Skeletal muscle cell (primary cell): ENCODE measurements at regions not wholly inside any gene's neighbourhood (a gene's known extent, or its start where the extent isn't known, plus 50 kb on each side); places are given as distances from the start of the nearest gene placed in this dataset.
A peak's percentile ranks its signal among the peaks of the same experiment; 100 is the strongest.
"Not testable (repeated sequence)": the region's sequence is repeated elsewhere in the genome, so short reads cannot be mapped to it uniquely, and the experiment has no call there.

Experiments used
- DNase-seq: peaks from one replicate; pipeline ENCODE4 v3.0.0-alpha.2; 2010; ENCODE audit warnings: low read depth
- H3K4me3 ChIP-seq: 2 replicates; pipeline ENCODE4 v1.5.1; 2011; ENCODE audit warnings: low read depth, mild to moderate bottlenecking, control low read depth, low read length, moderate library complexity

DNA sequence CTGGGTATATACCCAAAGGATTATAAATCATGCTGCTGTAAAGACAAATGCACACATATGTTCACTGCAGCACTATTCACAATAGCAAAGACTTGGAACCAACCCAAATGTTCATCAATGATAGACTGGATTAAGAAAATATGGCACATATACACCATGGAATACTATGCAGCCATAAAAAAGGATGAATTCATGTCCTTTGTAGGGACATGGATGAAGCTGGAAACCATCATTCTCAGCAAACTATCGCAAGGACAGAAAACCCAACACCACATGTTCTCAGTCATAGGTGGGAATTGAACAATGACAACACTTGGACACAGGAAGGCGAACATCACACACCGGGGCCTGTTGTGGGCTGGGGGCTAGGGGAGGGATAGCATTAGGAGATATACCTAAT is 406.1 kb downstream of the NFIB start:
- not testable (repeated sequence) for H3K4me3 ChIP-seq, DNase-seq

DNA sequence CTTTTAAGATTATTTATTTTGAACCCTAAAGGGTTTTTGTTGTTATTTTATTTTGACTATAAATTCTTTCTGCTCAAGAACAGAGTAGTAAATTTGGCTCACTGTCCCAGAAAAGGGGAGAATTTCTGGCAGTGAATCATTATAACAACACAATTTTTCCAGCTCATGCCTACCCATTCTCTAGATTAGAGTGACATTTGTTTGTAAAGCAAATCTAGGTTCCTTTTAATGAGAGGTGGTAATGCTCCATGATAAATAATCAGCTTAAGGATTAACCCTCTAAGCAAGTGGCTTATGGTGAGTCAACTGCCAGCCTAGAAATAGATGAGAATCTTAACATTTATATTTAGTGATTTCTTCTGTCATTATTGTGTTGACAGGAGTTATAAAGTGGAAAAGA is 409.2 kb downstream of the NFIB start:
- no peak overlapping the region for H3K4me3 ChIP-seq
- no peak for DNase-seq

DNA sequence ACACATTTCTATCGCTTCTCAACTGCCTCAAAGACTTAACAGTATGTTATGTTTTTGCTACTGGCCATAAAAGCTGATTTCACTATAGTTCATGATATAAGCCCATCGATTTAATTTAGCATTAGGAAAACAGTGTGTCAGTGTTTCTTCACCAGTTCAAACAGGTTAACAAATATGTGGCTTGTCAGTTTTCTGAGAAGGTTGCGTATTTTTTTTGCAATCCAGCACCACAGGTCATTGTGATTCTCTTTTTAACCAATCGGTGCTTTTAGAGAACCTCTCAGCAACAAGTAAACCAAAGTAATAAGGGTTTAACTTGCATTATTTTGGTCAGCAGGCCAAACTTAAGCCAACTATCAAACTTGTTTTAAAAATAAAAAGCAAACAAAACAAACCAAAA is 409.6 kb downstream of the NFIB start:
- no peak overlapping the region for H3K4me3 ChIP-seq
- no peak for DNase-seq

DNA sequence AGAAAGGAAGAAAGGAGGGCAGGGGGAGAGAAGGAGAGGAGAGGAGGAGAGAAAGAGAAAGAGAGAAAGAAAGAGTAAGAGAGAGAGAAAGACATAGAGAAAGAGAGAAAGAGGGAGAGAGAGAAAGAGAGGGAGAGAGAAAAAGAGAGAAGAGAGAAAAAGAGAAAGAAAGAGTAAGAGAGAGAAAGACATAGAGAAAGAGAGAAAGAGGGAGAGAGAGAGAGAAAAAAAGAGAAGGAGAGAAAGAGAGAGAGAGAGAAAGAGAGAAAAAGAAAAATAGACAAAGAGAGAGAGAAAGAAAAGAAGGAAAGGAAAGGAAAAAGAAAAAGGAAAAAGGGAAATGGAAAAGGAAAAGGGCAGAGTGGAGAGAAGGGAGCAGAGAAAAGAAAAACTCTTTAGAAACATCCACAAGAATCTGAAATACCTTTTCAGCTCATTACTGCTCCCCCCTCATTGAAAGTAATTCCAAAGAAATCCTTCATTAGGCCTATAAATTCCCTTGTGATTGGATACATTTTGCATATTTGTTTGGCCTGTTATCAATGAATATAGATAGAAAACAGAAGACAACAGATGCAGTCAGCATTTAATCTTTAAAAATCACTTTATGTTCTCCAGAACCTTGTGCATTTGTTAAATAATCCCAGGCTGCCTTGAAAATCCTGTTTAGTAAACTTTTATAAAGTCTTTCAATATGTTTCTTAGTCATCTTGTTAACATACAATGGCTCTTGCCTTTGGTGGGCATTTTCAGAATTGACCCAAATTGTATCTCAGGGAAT is 411.5 kb downstream of the NFIB start:
- H3K4me3 ChIP-seq = no peak overlapping the region
- no peak for DNase-seq

DNA sequence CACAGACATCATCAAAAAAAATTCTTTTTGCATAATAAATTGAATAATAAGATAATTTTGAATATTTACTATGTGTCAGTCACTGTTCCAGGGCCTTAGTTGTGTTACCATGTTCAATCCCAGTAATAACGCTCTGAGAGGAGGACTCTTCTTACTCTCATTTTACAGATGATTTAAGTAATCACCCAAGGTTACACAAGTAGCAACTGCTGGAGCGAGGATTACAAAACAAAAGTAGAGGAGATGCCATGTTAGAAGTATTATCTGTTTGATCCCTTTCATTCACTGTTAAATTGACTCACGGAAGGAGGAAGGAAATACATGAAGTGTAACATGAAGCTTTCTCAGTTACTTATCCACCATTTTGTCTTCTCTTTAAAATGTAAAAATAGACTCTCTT is 412.8 kb downstream of the NFIB start:
- H3K4me3 ChIP-seq = no peak overlapping the region
- no peak for DNase-seq

DNA sequence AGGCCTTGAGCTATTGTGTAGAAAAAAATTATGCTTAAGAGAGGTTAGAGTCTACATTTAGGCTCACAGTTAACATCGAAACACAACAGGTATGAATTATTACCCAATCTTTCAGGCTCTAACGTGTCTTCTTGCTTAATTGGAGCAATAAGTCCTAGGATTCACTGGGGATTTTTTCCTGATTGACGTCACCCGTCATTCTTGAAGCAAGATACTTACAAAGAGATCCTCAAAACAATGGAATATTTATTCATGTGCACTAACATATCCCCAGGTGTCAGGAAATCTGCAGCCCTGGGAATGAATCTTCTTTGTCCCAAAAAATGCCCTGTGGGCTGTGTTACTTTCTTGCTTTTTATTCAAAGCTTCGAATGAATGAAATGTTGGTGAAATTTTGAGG is 413.5 kb downstream of the NFIB start:
- H3K4me3 ChIP-seq = no peak overlapping the region
- DNase-seq = no peak

DNA sequence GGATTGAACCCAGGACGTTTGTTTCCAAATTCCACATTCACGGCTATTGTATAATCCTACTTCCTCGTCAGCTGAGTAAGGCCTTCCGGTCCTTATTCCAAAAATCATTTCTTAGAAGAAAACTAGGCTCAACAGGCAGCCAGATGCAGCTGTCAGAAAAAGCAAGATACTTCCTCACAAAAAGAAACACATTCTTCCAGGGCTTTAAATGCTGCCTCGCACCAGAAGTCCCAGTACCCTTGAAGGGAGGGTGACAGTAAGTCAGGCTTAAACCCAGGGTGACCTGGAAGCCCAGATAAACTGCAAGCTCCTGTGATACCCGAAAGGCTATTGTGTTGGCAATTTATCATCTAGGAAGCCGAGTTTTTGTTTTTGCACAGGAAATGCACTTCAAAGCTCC is 414.0 kb downstream of the NFIB start:
- no peak overlapping the region for H3K4me3 ChIP-seq
- no peak for DNase-seq

DNA sequence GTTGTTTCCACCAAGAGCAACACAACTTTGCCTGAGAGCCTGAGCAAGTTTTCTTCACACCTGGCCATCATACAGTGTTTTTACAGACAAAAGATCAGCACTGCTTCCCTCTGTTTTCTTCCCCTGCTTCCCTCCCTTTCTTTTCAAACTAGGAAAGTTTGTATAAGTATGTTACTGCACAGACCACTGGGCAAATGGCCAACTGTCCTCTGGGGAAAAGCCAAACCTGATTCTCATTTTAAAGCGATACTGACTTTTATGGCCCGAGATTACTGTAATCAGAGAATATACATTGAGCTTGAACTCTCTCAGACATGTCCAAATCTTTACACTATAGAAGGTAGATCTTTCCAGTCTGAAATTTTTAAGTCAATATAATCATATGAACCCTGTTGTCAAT is 415.0 kb downstream of the NFIB start:
- no peak overlapping the region for H3K4me3 ChIP-seq
- DNase-seq = no peak

DNA sequence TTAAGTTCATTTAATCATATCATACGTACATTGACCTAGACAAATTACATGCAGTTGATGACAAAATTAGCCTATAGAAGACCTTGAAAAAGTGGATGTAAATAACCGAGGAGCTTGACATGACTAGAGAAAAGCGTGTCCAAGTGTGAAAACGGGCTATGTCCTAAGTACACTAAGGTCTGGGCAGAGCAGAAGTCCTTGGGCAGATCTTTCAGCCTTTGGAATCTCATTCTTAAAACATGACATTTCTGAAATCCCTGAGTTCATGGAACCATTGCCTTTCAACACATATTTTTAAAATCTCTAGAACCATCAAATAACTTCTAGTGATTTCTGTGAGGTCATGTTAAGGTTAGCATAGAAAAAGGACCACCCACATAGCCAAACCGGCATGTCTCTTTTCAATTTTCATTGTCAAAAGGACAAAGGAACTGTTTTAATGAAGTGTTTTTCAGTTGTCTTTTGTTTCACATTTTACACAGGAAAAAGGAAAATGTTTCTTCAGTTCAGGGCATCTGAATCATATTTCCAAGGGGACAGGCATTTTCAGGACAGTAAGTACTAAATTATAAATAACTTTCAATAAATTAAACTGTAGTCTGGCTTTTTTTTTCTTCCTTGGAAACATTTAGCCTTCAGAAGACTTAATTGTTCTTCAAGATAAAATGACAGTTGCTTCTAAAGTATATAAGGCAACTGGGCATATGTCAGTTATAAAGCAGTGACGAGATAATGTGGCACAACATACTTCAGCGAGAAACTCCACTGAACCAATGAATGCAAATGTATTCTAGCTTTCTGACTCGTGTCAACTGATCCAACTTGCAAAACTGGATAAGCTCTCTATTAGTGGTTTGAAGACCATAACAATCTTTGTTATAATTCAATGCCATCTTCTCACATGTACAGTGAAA is 416.8 kb downstream of the NFIB start:
- H3K4me3 ChIP-seq = no peak overlapping the region
- no peak for DNase-seq

DNA sequence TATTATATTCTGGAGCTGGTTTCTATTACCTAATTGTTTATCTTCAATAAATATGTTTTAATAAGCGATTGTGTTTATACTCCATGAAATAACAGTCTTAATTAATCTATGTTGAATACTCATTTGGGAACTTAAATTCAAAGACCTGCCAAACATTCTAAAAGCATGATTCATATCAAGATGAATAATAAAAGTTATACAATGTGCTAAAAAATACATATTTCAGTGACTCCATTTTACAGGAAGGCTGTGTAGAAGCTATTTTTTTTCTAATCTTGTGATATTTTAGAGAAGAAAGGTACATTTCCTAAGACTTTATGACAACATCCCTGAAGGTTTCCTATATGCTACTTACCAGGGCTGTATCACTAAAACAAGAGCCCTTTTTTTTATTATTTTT is 417.9 kb downstream of the NFIB start:
- no peak for DNase-seq

DNA sequence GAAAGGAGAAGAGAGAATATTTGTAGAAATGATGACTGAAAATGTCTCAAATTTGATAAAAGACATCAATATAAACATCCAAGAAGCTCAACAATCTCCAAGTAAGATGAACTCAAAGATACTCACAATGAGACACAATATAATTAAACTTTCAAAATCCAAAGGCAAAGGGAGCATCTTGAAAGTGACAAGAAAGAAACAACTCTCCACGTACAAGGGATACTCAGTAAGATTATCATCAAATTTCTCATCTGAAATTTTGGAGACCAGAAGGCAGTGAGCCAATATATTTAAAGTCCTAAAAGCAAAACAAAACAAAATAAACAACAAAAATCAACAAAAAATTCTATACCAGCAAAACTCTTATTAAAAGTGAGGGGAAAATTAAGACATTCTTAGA is 428.7 kb downstream of the NFIB start:
- H3K4me3 ChIP-seq = no peak overlapping the region
- no peak for DNase-seq

More for the DNA sequence above, 417.9 kb downstream of the NFIB start:
- no peak overlapping the region for H3K4me3 ChIP-seq

DNA sequence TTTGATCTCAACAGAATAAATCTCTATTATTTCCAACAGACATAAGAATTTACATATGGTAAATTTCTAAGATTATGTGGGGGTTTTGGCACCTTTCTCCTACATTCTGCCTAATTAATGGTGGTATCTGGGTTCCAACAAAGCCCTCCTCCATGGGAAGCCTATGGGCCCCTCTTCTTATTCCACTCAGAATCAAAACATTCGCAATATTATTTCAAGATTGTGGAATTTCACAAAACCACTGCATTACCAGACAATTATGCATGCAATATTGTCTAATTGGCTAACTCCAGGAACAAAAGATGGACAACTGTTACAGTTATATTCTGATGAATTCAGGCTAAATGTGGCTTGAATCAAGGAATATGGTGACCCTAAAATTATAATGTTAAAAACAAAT is 434.0 kb downstream of the NFIB start:
- no peak overlapping the region for H3K4me3 ChIP-seq

DNA sequence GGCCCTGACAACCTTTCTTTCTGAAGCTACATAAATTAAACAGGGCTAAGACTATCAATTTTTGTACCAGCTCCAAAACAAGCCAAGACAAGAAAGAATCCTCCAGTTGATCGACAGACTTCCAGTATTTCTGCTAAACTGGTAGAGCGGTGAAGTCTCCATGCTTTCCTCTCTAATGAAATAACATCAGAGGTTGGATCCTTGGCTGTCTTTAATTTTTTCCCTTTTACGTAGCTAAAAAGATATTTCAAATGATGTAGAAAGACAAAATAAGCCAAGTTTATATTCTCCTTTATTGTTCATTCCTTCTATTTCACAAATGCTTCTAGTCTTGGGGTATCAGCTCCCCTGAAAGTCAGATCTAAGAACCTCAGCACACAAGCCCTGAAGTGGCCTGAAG is 434.9 kb downstream of the NFIB start:
- no peak for DNase-seq
- H3K4me3 ChIP-seq = no peak overlapping the region

More for the DNA sequence above, 434.0 kb downstream of the NFIB start:
- no peak for DNase-seq

DNA sequence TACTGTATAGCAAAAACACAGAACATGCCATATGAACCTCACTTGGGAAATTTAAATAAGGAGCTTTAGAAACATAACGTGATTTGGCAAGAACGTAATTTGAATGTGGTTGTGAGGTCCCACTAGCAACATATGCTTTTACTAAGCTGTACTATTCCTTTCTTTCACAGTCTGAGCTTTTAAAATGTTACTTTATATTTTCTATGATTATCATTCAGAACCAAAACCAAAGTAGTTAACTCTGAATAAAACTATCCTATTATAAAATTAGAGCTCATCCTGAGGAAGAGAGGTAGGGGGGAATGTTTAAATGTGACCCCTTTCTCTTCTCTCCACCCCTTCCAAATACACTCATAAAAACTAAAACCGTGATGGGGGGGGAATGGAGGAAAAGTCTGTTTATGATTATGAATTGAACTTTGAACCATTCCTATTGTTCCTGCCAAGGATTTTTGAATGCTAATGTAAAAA is 435.7 kb downstream of the NFIB start:
- no peak for DNase-seq
- no peak overlapping the region for H3K4me3 ChIP-seq

DNA sequence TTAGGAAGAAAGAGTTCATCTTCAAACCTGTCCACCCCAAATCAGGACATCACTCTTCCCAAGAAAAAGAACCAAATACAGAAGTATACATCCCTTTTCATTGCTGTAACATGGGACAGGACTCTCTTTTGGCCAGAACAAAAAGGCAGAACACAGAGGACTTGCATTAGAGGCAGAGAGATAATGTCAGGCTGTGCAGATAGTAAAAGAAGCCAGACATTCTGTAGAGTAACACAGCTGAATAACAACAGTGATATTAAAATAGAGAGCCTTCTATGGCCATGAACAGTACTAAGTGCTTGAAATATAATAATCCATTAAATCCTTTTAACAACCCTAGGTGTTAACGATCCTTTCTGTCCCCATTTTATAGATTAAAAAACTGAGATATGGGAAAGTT is 437.2 kb downstream of the NFIB start:
- DNase-seq = no peak
- no peak overlapping the region for H3K4me3 ChIP-seq

DNA sequence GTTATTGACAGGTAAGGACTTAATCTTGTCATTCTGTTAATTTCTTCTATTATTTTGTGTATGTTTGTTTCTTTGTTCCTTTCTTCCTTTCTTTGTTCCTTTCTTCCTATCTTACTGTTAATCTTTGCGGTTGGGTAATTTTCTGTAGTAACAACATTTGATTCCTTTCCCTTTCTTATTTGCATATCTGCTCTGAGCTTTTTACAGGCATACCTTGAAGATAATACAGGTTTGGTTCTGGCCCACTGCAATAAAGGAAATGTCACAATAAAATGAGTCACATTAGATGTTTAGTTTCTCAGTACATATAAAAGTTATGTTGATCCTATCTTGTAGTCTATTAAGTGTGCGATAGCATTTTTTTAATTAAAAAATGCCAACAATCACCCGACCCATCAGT is 440.7 kb downstream of the NFIB start:
- no peak for DNase-seq
- H3K4me3 ChIP-seq = no peak overlapping the region

DNA sequence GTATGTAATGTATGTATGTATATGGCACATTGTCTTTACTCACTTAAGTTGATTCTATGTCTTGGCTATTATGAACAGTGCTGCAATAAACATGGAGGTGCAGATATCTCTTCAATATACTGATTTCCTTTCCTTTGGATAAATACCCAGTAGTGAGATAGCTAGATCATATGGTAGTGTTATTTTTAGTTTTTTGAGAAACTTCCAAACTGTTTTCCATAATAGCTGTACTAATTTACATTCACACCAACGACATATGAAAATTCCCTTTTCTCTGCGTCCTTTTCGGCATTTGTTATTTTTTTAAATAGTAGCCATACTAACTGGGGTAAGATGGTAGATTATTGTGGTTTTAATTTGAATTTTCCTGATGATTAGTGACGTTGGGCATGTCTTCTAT is 445.6 kb downstream of the NFIB start:
- no peak for DNase-seq
- no peak overlapping the region for H3K4me3 ChIP-seq

DNA sequence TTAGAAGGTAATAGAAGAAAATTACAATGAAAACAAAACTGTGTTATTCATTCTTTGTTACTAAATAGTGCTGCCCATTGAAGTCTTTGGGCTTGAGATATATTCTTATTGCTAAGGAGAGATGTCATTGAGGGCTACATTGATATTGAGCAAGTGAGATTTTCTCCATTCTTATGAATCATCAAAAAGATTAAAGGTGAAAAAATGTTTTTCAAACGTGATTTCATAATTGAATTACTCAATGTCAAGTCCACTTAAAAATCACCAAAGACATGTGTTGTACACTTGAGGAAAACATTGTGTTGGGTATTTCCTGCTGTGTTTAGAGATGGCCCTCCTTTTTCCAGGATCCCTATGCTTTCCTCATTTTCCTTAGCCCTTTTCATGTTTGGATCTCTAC is 448.1 kb downstream of the NFIB start:
- no peak overlapping the region for H3K4me3 ChIP-seq
- no peak for DNase-seq

DNA sequence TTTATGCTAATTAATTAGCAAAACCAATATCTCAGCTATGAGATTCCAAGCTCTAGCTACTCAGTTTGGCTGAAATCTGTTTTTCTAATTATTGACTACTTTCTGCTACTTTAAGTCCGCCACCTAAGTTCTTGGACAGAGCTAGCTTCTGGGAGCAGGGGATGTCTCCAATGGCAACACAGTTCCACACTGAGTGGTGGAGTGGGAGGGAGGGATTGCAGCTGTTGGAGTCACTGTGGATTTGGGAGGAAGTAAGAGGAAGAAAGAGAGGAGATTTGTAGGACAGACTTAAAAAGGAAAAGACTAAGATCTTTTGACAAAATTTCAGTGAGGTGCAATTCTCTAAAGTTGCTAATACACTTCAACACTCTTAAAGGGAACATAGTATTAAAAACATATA is 450.8 kb downstream of the NFIB start:
- peak; percentile 33 for DNase-seq
- H3K4me3 ChIP-seq = no peak overlapping the region

DNA sequence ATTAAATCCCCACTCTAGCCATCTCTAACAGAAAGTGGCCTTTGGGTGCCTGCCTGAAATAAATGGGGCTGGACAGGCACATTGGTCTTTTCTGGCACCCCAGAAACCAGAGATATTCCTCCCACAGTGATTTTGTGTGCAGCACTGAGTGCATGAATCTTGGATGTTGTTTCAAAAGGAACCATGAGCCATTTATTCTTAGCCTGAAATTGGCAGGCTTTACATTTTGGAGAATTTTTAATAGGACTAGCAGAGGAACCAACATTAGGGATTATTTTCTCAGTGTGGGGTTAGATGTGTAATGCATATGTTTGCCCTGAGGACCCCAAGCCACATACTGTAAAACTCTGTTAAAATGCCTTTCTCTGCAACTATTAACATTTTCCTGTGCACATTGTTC is 451.3 kb downstream of the NFIB start:
- no peak overlapping the region for H3K4me3 ChIP-seq

More for the DNA sequence above, 451.3 kb downstream of the NFIB start:
- no peak for DNase-seq
